CD14-positive monocyte (primary cell): ENCODE measurements at regions not wholly inside any gene's neighbourhood (a gene's known extent, or its start where the extent isn't known, plus 50 kb on each side); places are given as distances from the start of the nearest gene placed in this dataset.

Experiments
- DNase-seq, 3 donors: peaks; one replicate each; pipeline ENCODE4 v3.0.0-alpha.2; 2011 to 2022
- H2AFZ ChIP-seq: 2 replicates; pipeline ENCODE4 v1.6.0; 2012; ENCODE audit warnings: mild to moderate bottlenecking, low read depth, low read length, inconsistent platforms; ENCODE audit not compliant: insufficient read depth, poor library complexity, severe bottlenecking
- H3K27ac ChIP-seq, 2 donors: 1 replicate in 1 of 2; 2 replicates in 1 of 2; pipeline ENCODE4 v1.5.1; 2012 to 2013; ENCODE audit warnings: low read length in 2 of 2, control low read depth in 1 of 2, inconsistent platforms in 1 of 2, low read depth in 1 of 2, mild to moderate bottlenecking in 1 of 2
- H3K27me3 ChIP-seq, 2 donors: one replicate each; pipeline versions ENCODE4 v1.6.0 to v1.6.1; 2011 to 2013; ENCODE audit warnings: low read length in 2 of 2; ENCODE audit not compliant: control insufficient read depth in 2 of 2, insufficient read depth in 2 of 2
- H3K36me3 ChIP-seq, 2 donors: replicated peaks in 1 of 2; 1 replicate in 1 of 2; 2 replicates in 1 of 2; pipeline versions ENCODE4 v1.5.1 to v1.6.1; 2012 to 2013; ENCODE audit warnings: low read length in 2 of 2, control low read depth in 1 of 2, inconsistent platforms in 1 of 2, mild to moderate bottlenecking in 1 of 2; ENCODE audit not compliant: insufficient read depth in 2 of 2, control insufficient read depth in 1 of 2
- H3K4me1 ChIP-seq, 2 donors: 1 replicate in 1 of 2; 2 replicates in 1 of 2; pipeline versions ENCODE4 v1.5.1 to v1.6.1; 2012 to 2013; ENCODE audit warnings: low read length in 2 of 2, control low read depth in 1 of 2, inconsistent platforms in 1 of 2, mild to moderate bottlenecking in 1 of 2, moderate library complexity in 1 of 2; ENCODE audit not compliant: insufficient read depth in 2 of 2, control insufficient read depth in 1 of 2
- H3K4me2 ChIP-seq: replicated peaks from 2 replicates; pipeline ENCODE3; 2012; ENCODE audit warnings: low read length, moderate library complexity, mild to moderate bottlenecking; ENCODE audit not compliant: poor library complexity, severe bottlenecking; ENCODE audit errors: extremely low read depth
- H3K4me3 ChIP-seq, 3 experiments: fragments of 200-600 bp in 1 of 3; sonication (generic) in 1 of 3; replicated peaks in 1 of 3; 1 replicate in 2 of 3; 2 replicates in 1 of 3; pipeline ENCODE4 v1.5.1; 2011 to 2013; ENCODE audit warnings: low read length in 3 of 3, mild to moderate bottlenecking in 3 of 3, control low read depth in 2 of 3, low read depth in 2 of 3, inconsistent platforms in 1 of 3, moderate library complexity in 1 of 3
- H3K79me2 ChIP-seq: 2 replicates; pipeline ENCODE4 v1.6.0; 2012; ENCODE audit warnings: mild to moderate bottlenecking, control low read depth, inconsistent platforms, low read length, moderate library complexity; ENCODE audit not compliant: insufficient read depth
- H3K9ac ChIP-seq: 2 replicates; pipeline ENCODE4 v1.6.0; 2017; ENCODE audit warnings: low read length, mild to moderate bottlenecking; ENCODE audit not compliant: insufficient read depth, poor library complexity, severe bottlenecking
- H3K9me3 ChIP-seq, 2 donors: replicated peaks in 1 of 2; 1 replicate in 1 of 2; 2 replicates in 1 of 2; pipeline versions ENCODE4 v1.5.1 to v1.6.1; 2012 to 2013; ENCODE audit warnings: low read length in 2 of 2, control low read depth in 1 of 2; ENCODE audit not compliant: control insufficient read depth in 1 of 2, insufficient read depth in 1 of 2
- H4K20me1 ChIP-seq: 2 replicates; pipeline ENCODE4 v1.6.0; 2012; ENCODE audit warnings: mild to moderate bottlenecking, low read length, control low read depth, moderate library complexity; ENCODE audit not compliant: insufficient read depth
- H3K27ac Mint-ChIP-seq, 7 donors: one replicate each; pipeline ENCODE4 v1.8.0; 2020; ENCODE audit warnings: mild to moderate bottlenecking in 7 of 7, mixed read lengths in 7 of 7, moderate library complexity in 6 of 7, inconsistent platforms in 2 of 7
- H3K27me3 Mint-ChIP-seq, 3 donors: one replicate each; pipeline ENCODE4 v1.8.0; 2021 to 2022; ENCODE audit warnings: low read depth in 3 of 3, mild to moderate bottlenecking in 3 of 3, mixed read lengths in 3 of 3, moderate library complexity in 3 of 3, inconsistent platforms in 1 of 3
- H3K36me3 Mint-ChIP-seq, 2 donors: one replicate each; pipeline ENCODE4 v1.8.0; 2020; ENCODE audit warnings: mixed read lengths in 2 of 2, inconsistent platforms in 1 of 2, mild to moderate bottlenecking in 1 of 2
- H3K4me1 Mint-ChIP-seq: one replicate; pipeline ENCODE4 v1.8.0; 2020; ENCODE audit warnings: mild to moderate bottlenecking, mixed read lengths
- H3K4me3 Mint-ChIP-seq, 2 donors: one replicate each; pipeline ENCODE4 v1.8.0; 2020; ENCODE audit warnings: mild to moderate bottlenecking in 2 of 2, mixed read lengths in 2 of 2, moderate library complexity in 1 of 2
- H3K9me3 Mint-ChIP-seq, 7 donors: one replicate each; pipeline ENCODE4 v1.8.0; 2020 to 2022; ENCODE audit warnings: mixed read lengths in 7 of 7, mild to moderate bottlenecking in 6 of 7, moderate library complexity in 6 of 7, inconsistent platforms in 2 of 7
- CTCF ChIP-seq: fragments of 200-600 bp; IDR thresholded peaks from one replicate; pipeline ENCODE4 v1.8.0; 2022; ENCODE audit warnings: antibody characterized with exemption, mild to moderate bottlenecking
- WGBS: methylation state at CpG from one replicate; pipeline ENCODE4 v1.1.5; 2013; ENCODE audit warnings: missing lambda C conversion rate; ENCODE audit not compliant: insufficient coverage; 5-methylcytosine and 5-hydroxymethylcytosine counted together
- intact Hi-C, 2 donors: fragments of 100-400 bp; cut with micrococcal nuclease; formaldehyde crosslinking; loops; one replicate each; pipeline versions ENCODE4 v1.15.0 to v1.15.1; 2023

- Histone ChIP-seq H3K9me3 (peaks cover 0 to 3% of the 10 kb centered on the region in 2 donors), H3K79me2 (no peaks in the 10 kb centered on the region), H3K27me3 (no peaks in the 10 kb centered on the region), H3K4me3 (no peak overlapping the region), H3K36me3 (no peaks in the 10 kb centered on the region), H3K9ac (no peak overlapping the region), H3K27ac (no peak overlapping the region), H4K20me1 (no peaks in the 10 kb centered on the region), H3K4me2 (no peak overlapping the region), H2AFZ (no peak overlapping the region), H3K4me1 (no peaks in the 10 kb centered on the region)
- peaks cover 0 to 5% (median 2%) of the 10 kb centered on the region in 3 donors for H3K27me3 Mint-ChIP-seq
- no peak for TF ChIP-seq CTCF
- no peak overlapping the region for H3K4me3 Mint-ChIP-seq
- DNase-seq, result no peak
- H3K9me3 Mint-ChIP-seq, result peaks cover 6 to 20% (median 8%) of the 10 kb centered on the region in 7 donors
- H3K4me1 Mint-ChIP-seq, result no peaks in the 10 kb centered on the region
- H3K27ac Mint-ChIP-seq, result no peak overlapping the region
- H3K36me3 Mint-ChIP-seq, result no peaks in the 10 kb centered on the region
- intact Hi-C loops, result no loop called here
Observed at GRCh38 chr4:122524176-122524575, 67.7 kb upstream of the IL2 start.

- no peaks in the 10 kb centered on the region for H3K27me3 ChIP-seq
- H3K27ac Mint-ChIP-seq, result no peak overlapping the region
- H3K9ac ChIP-seq, result no peak overlapping the region
- H3K36me3 ChIP-seq, result no peaks in the 10 kb centered on the region
- H2AFZ ChIP-seq, result no peak overlapping the region
- no peak overlapping the region for H3K27ac ChIP-seq
- no peaks in the 10 kb centered on the region for H3K4me1 ChIP-seq
- no peak overlapping the region for H3K4me3 Mint-ChIP-seq
- DNase-seq, result no peak
- peaks cover 0 to 5% (median 2%) of the 10 kb centered on the region in 3 donors for H3K27me3 Mint-ChIP-seq
- intact Hi-C loops, result no loop called here
- H3K36me3 Mint-ChIP-seq, result no peaks in the 10 kb centered on the region
- H4K20me1 ChIP-seq, result no peaks in the 10 kb centered on the region
- peaks cover 6 to 20% (median 8%) of the 10 kb centered on the region in 7 donors for H3K9me3 Mint-ChIP-seq
- no peaks in the 10 kb centered on the region for H3K4me1 Mint-ChIP-seq
- TF ChIP-seq CTCF, result no peak
- no peak overlapping the region for H3K4me3 ChIP-seq
- no peaks in the 10 kb centered on the region for H3K79me2 ChIP-seq
- H3K9me3 ChIP-seq, result peaks cover 0 to 3% of the 10 kb centered on the region in 2 donors
- no CpG with 5 or more reads among the region's 1 CpG for WGBS
- H3K4me2 ChIP-seq, result no peak overlapping the region
Observed at GRCh38 chr4:122522944-122523343, 66.4 kb upstream of the IL2 start.
